ENCODE measurements at regions not wholly inside any gene's neighbourhood (a gene's known extent, or its start where the extent isn't known, plus 50 kb on each side); places are given as distances from the start of the nearest gene placed in this dataset.

DNA sequence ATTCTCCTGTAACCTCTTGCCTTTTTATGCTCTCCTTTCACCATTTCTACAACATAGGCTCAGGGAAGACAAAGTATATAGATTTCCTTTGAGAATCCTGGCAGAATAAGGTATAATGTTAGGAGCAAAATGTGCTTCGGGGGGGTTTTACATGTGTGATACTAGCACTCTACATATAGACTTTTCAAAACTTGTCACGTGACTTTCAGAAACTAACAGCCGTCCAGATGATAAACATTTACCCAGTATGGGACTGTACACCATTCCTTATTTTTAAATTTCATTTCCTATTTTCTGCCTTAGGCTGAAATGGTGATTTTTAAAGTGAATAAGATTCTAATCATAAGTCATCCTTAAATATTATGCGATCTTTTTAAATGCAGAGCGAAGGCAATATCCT lies 420.4 kb upstream of the PITX2 start:
- intact Hi-C loops (cut with micrococcal nuclease; ENCODE audit: unreplicated experiment) (no loop called here), in situ Hi-C loops (cut with MboI) (no loop called here)
- Histone ChIP-seq H3K27ac (ENCODE audit: control insufficient read depth, insufficient read depth) (no peak overlapping the region), H2AFZ (ENCODE audit: control insufficient read depth, low read depth, low read length) (no peak overlapping the region), H3K79me2 (ENCODE audit: control insufficient read depth, insufficient read depth, low read length) (no peaks in the 10 kb centered on the region), H3K9me3 (replicated peaks; ENCODE audit: control insufficient read depth, insufficient read depth, low read length) (no peaks in the 10 kb centered on the region), H3K36me3 (ENCODE audit: control insufficient read depth in 2 of 2, insufficient read depth in 2 of 2, low read length in 1 of 2) (no peaks in the 10 kb centered on the region), H3K4me3 (no peak overlapping the region), H3K4me1 (ENCODE audit: control insufficient read depth, insufficient read depth, low read length) (no peaks in the 10 kb centered on the region), H3K4me2 (ENCODE audit: control insufficient read depth, insufficient read depth) (no peak overlapping the region), H3K9ac (ENCODE audit: control insufficient read depth, insufficient read depth, low read length) (no peak overlapping the region), H3K27me3 (replicated peaks in 1 of 2; ENCODE audit: control insufficient read depth in 2 of 2, insufficient read depth in 2 of 2, low read length in 1 of 2) (no peaks in the 10 kb centered on the region), H4K20me1 (ENCODE audit: control insufficient read depth, insufficient read depth) (no peaks in the 10 kb centered on the region)
- RAD21 ChIA-PET (ENCODE audit: unreplicated experiment): no interaction called here
- SMC1A ChIA-PET (ENCODE audit: uncharacterized antibody, unreplicated experiment): no interaction called here
- no TSS peak for BruUV-seq (replicated peaks)
- FAIRE-seq: no peak
- CTCF ChIA-PET: interaction anchor here (0.7 kb wide), 1 partner anchor 110 kb away, joined by 3 read pairs; no protein-coding TSS in a partner anchor
- no peak for DNase-seq (ENCODE audit: low read depth, low spot score)
- 28% methylated on average over 5 of the region's 5 CpGs for WGBS (ENCODE audit: insufficient coverage, insufficient replicate concordance, low lambda C conversion rate, missing lambda C conversion rate)
- TF ChIP-seq RAD51 (IDR thresholded peaks at IDR 0.05): peak; percentile 79
- TF ChIP-seq BCL11A (IDR thresholded peaks at IDR 0.05; ENCODE audit: low read depth, low read length): no peak
- POLR2A ChIA-PET: no interaction called here
- no peak for ATAC-seq

DNA sequence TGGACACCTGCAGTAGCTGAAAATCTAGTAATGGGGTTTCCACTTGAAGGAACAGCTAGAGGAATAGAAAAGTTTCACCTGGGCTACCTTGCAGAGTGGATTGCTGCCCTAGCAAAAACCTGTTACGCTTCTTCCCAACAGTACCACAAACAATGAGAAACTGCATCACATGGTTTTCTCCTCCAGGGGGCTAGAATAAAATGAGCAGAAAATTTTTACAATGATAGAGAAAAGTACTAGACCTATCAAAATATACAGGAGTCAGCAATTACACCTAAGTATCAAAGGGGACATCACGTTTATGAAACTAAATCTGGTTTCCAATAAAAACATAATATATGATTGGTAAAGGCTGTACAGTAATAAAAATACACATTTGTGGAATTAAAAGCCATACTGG lies 423.1 kb upstream of the PITX2 start:
- ChIA-PET POLR2A (no interaction called here), CTCF (no interaction called here), SMC1A (ENCODE audit: uncharacterized antibody, unreplicated experiment) (no interaction called here), RAD21 (ENCODE audit: unreplicated experiment) (no interaction called here)
- in situ Hi-C loops (cut with MboI) (no loop called here), intact Hi-C loops (cut with micrococcal nuclease; ENCODE audit: unreplicated experiment) (no loop called here)
- Histone ChIP-seq H2AFZ (ENCODE audit: control insufficient read depth, low read depth, low read length) (no peak overlapping the region), H3K27me3 (replicated peaks in 1 of 2; ENCODE audit: control insufficient read depth in 2 of 2, insufficient read depth in 2 of 2, low read length in 1 of 2) (no peaks in the 10 kb centered on the region), H3K27ac (ENCODE audit: control insufficient read depth, insufficient read depth) (no peak overlapping the region), H3K4me1 (ENCODE audit: control insufficient read depth, insufficient read depth, low read length) (no peaks in the 10 kb centered on the region), H3K36me3 (ENCODE audit: control insufficient read depth in 2 of 2, insufficient read depth in 2 of 2, low read length in 1 of 2) (no peaks in the 10 kb centered on the region), H3K9me3 (replicated peaks; ENCODE audit: control insufficient read depth, insufficient read depth, low read length) (no peaks in the 10 kb centered on the region), H4K20me1 (ENCODE audit: control insufficient read depth, insufficient read depth) (no peaks in the 10 kb centered on the region), H3K79me2 (ENCODE audit: control insufficient read depth, insufficient read depth, low read length) (no peaks in the 10 kb centered on the region), H3K4me3 (no peak overlapping the region), H3K9ac (ENCODE audit: control insufficient read depth, insufficient read depth, low read length) (no peak overlapping the region), H3K4me2 (ENCODE audit: control insufficient read depth, insufficient read depth) (no peak overlapping the region)
- BruUV-seq (replicated peaks): no TSS peak
- TF ChIP-seq, protein P1, sequence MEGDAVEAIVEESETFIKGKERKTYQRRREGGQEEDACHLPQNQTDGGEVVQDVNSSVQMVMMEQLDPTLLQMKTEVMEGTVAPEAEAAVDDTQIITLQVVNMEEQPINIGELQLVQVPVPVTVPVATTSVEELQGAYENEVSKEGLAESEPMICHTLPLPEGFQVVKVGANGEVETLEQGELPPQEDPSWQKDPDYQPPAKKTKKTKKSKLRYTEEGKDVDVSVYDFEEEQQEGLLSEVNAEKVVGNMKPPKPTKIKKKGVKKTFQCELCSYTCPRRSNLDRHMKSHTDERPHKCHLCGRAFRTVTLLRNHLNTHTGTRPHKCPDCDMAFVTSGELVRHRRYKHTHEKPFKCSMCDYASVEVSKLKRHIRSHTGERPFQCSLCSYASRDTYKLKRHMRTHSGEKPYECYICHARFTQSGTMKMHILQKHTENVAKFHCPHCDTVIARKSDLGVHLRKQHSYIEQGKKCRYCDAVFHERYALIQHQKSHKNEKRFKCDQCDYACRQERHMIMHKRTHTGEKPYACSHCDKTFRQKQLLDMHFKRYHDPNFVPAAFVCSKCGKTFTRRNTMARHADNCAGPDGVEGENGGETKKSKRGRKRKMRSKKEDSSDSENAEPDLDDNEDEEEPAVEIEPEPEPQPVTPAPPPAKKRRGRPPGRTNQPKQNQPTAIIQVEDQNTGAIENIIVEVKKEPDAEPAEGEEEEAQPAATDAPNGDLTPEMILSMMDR (IDR thresholded peaks at IDR 0.05 in 2 of 3, conservative IDR thresholded peaks at IDR 0.05 in 1 of 3; ENCODE audit: control insufficient read depth in 2 of 3, extremely low read depth in 1 of 3, insufficient read depth in 1 of 3, low read depth in 3 of 3, low read length in 3 of 3): 0 out of 6 replicates have a peak, but pooled peaks of 1 of the 3 experiments have one; percentile 7
- no peak for TF ChIP-seq RUNX3 (IDR thresholded peaks at IDR 0.05; ENCODE audit: low read length)
- 41% methylated on average over 2 of the region's 2 CpGs for WGBS (ENCODE audit: insufficient coverage, insufficient replicate concordance, low lambda C conversion rate, missing lambda C conversion rate)
- no peak for DNase-seq (ENCODE audit: low read depth, low spot score)
- no peak for ATAC-seq
- no peak for FAIRE-seq
